ENCODE measurements at regions not wholly inside any gene's neighbourhood (a gene's known extent, or its start where the extent isn't known, plus 50 kb on each side); places are given as distances from the start of the nearest gene placed in this dataset.

- Histone ChIP-seq H3K36me3 (no peaks in the 10 kb centered on the region), H3K9me3 (peaks cover 0 to 8% (median 0%) of the 10 kb centered on the region in 8 donors), H3K4me1 (no peaks in the 10 kb centered on the region), H3K27ac (no peak overlapping the region), H3K4me3 (no peak overlapping the region), H3K27me3 (replicated peaks in 1 of 7) (no peaks in the 10 kb centered on the region)
- no peak for DNase-seq
- no peak for TF ChIP-seq CTCF (IDR thresholded peaks at IDR 0.05 in 8 of 11, conservative IDR thresholded peaks at IDR 0.05 in 3 of 11)
- TF ChIP-seq POLR2A (IDR thresholded peaks at IDR 0.05) = no peak
- TF ChIP-seq POLR2AphosphoS5 (IDR thresholded peaks at IDR 0.05) = no peak
- intact Hi-C loops (cut with DNase I; ENCODE audit: low total_unique reads) = no loop called here
- 57 to 91% (median 73%) methylated on average over 2 of the region's 2 CpGs for WGBS, 5 donors
Measured at GRCh38 chr1:191974004-191974403, 184.3 kb upstream of the RGS18 start.

GRCh38 chr1:191977874-191978506 lies 180.3 kb upstream of the RGS18 start:
- H3K27me3 ChIP-seq (replicated peaks in 1 of 7) = no peaks in the 10 kb centered on the region

GRCh38 chr1:191984856-191985255 lies 173.4 kb upstream of the RGS18 start:
- no peak for TF ChIP-seq CTCF (IDR thresholded peaks at IDR 0.05 in 8 of 11, conservative IDR thresholded peaks at IDR 0.05 in 3 of 11)
- no peak for TF ChIP-seq POLR2AphosphoS5 (IDR thresholded peaks at IDR 0.05)
- TF ChIP-seq POLR2A (IDR thresholded peaks at IDR 0.05) = no peak
- H3K27ac ChIP-seq = no peak overlapping the region
- 77 to 86% (median 81%) methylated on average over 6 of the region's 6 CpGs for WGBS, 5 donors
- H3K27me3 ChIP-seq (replicated peaks in 1 of 7) = no peaks in the 10 kb centered on the region
- intact Hi-C loops (cut with DNase I; ENCODE audit: low total_unique reads) = no loop called here
- no peaks in the 10 kb centered on the region for H3K36me3 ChIP-seq
- no peak for DNase-seq
- no peak overlapping the region for H3K4me3 ChIP-seq
- peaks cover 0 to 33% (median 22%) of the 10 kb centered on the region in 8 donors for H3K9me3 ChIP-seq
- H3K4me1 ChIP-seq = no peaks in the 10 kb centered on the region

More at GRCh38 chr1:191977874-191978506, 180.3 kb upstream of the RGS18 start:
- Histone ChIP-seq H3K4me3 (no peak overlapping the region), H3K36me3 (no peaks in the 10 kb centered on the region), H3K4me1 (no peaks in the 10 kb centered on the region), H3K27ac (no peak overlapping the region), H3K9me3 (peaks cover 0 to 28% (median 22%) of the 10 kb centered on the region in 8 donors)
- DNase-seq = no peak
- intact Hi-C loops (cut with DNase I; ENCODE audit: low total_unique reads) = no loop called here
- TF ChIP-seq POLR2A (IDR thresholded peaks at IDR 0.05) (no peak), POLR2AphosphoS5 (IDR thresholded peaks at IDR 0.05) (no peak), CTCF (IDR thresholded peaks at IDR 0.05 in 8 of 11, conservative IDR thresholded peaks at IDR 0.05 in 3 of 11) (no peak)
- 59 to 93% (median 75%) methylated on average over 1 of the region's 1 CpG for WGBS, 5 donors

- no peaks in the 10 kb centered on the region for H3K9me3 ChIP-seq
- no peaks in the 10 kb centered on the region for H3K36me3 ChIP-seq
- no peak for TF ChIP-seq CTCF (IDR thresholded peaks at IDR 0.05 in 8 of 11, conservative IDR thresholded peaks at IDR 0.05 in 3 of 11)
- no peak for TF ChIP-seq POLR2A (IDR thresholded peaks at IDR 0.05)
- intact Hi-C loops (cut with DNase I; ENCODE audit: low total_unique reads) = loop anchor here (10.0 kb wide), 1 partner anchor 323 kb away; the partner anchor contains the start of gene RGS21
- no peak overlapping the region for H3K4me3 ChIP-seq
- no peaks in the 10 kb centered on the region for H3K27me3 ChIP-seq (replicated peaks in 1 of 7)
- no peak for DNase-seq
- H3K27ac ChIP-seq = no peak overlapping the region
- H3K4me1 ChIP-seq = no peaks in the 10 kb centered on the region
Measured at GRCh38 chr1:191992118-191992517, 166.1 kb upstream of the RGS18 start.
